ENCODE measurements at regions not wholly inside any gene's neighbourhood (a gene's known extent, or its start where the extent isn't known, plus 50 kb on each side); places are given as distances from the start of the nearest gene placed in this dataset.
"Not testable (repeated sequence)": the region's sequence is repeated elsewhere in the genome, so short reads cannot be mapped to it uniquely, and the experiment has no call there.

GRCh38 chr3:80898211-80898610, 863.2 kb downstream of the GBE1 start:
- Histone ChIP-seq H3K4me3 (ENCODE audit: low read depth in 2 of 2, low read length in 2 of 2) (no peak overlapping the region), H3K9me3 (ENCODE audit: control insufficient read depth, insufficient read depth, low read depth, low read length) (no peaks in the 10 kb centered on the region), H3K27me3 (ENCODE audit: control insufficient read depth, insufficient read depth, low read length) (no peaks in the 10 kb centered on the region), H3K4me1 (ENCODE audit: control insufficient read depth, insufficient read depth, low read length) (no peaks in the 10 kb centered on the region), H3K36me3 (ENCODE audit: control insufficient read depth, insufficient read depth, low read length) (no peaks in the 10 kb centered on the region), H3K27ac (ENCODE audit: low read length) (no peak overlapping the region)
- DNase-seq (ENCODE audit: low read depth, low spot score) (no peak), ATAC-seq (no peak)
- in situ Hi-C loops (cut with HindIII; ENCODE audit: low pct_unique_long_range_greater_than_20kb, low sequenced_read_pairs) (no loop called here), intact Hi-C loops (cut with micrococcal nuclease; ENCODE audit: unreplicated experiment) (no loop called here)
- TF ChIP-seq TCF7L2 (IDR thresholded peaks at IDR 0.05; ENCODE audit: low read depth, low read length) (no peak), CTCF (IDR thresholded peaks at IDR 0.05) (no peak), SIN3A (IDR thresholded peaks at IDR 0.05; ENCODE audit: borderline replicate concordance, insufficient read depth, low read depth, low read length) (no peak), POLR2AphosphoS5 (IDR thresholded peaks at IDR 0.05; ENCODE audit: low read depth, low read length) (no peak)
- TF ChIP-seq, protein P1, sequence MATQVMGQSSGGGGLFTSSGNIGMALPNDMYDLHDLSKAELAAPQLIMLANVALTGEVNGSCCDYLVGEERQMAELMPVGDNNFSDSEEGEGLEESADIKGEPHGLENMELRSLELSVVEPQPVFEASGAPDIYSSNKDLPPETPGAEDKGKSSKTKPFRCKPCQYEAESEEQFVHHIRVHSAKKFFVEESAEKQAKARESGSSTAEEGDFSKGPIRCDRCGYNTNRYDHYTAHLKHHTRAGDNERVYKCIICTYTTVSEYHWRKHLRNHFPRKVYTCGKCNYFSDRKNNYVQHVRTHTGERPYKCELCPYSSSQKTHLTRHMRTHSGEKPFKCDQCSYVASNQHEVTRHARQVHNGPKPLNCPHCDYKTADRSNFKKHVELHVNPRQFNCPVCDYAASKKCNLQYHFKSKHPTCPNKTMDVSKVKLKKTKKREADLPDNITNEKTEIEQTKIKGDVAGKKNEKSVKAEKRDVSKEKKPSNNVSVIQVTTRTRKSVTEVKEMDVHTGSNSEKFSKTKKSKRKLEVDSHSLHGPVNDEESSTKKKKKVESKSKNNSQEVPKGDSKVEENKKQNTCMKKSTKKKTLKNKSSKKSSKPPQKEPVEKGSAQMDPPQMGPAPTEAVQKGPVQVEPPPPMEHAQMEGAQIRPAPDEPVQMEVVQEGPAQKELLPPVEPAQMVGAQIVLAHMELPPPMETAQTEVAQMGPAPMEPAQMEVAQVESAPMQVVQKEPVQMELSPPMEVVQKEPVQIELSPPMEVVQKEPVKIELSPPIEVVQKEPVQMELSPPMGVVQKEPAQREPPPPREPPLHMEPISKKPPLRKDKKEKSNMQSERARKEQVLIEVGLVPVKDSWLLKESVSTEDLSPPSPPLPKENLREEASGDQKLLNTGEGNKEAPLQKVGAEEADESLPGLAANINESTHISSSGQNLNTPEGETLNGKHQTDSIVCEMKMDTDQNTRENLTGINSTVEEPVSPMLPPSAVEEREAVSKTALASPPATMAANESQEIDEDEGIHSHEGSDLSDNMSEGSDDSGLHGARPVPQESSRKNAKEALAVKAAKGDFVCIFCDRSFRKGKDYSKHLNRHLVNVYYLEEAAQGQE (IDR thresholded peaks at IDR 0.05; ENCODE audit: insufficient read depth in 1 of 2, low read depth in 2 of 2, low read length in 1 of 2), result no peak
- POLR2A ChIA-PET, result no interaction called here
- CTCF ChIA-PET, result no interaction called here
- no TSS peak for BruUV-seq (replicated peaks)

DNA sequence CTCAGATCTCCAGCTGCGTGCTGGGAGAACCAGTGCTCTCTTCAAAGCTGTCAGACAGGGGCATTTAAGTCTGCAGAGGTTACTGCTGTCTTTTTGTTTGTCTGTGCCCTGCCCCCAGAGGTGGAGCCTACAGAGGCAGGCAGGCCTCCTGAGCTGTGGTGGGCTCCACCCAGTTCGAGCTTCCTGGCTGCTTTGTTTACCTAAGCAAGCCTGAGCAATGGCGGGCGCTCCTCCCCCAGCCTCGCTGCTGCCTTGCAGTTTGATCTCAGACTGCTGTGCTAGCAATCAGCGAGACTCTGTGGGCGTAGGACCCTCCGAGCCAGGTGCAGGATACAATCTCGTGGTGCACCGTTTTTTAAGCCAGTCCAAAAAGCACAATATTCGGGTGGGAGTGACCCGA, 864.4 kb downstream of the GBE1 start:
- BruUV-seq (replicated peaks); ATAC-seq; H3K27me3 ChIP-seq (ENCODE audit: control insufficient read depth, insufficient read depth, low read length); DNase-seq (ENCODE audit: low read depth, low spot score); H3K9me3 ChIP-seq (ENCODE audit: control insufficient read depth, insufficient read depth, low read depth, low read length); POLR2A ChIA-PET; intact Hi-C loops (cut with micrococcal nuclease; ENCODE audit: unreplicated experiment); CTCF ChIA-PET; H3K4me3 ChIP-seq (ENCODE audit: low read depth in 2 of 2, low read length in 2 of 2); H3K36me3 ChIP-seq (ENCODE audit: control insufficient read depth, insufficient read depth, low read length); in situ Hi-C loops (cut with HindIII; ENCODE audit: low pct_unique_long_range_greater_than_20kb, low sequenced_read_pairs); H3K27ac ChIP-seq (ENCODE audit: low read length); H3K4me1 ChIP-seq (ENCODE audit: control insufficient read depth, insufficient read depth, low read length): not testable (repeated sequence)

DNA sequence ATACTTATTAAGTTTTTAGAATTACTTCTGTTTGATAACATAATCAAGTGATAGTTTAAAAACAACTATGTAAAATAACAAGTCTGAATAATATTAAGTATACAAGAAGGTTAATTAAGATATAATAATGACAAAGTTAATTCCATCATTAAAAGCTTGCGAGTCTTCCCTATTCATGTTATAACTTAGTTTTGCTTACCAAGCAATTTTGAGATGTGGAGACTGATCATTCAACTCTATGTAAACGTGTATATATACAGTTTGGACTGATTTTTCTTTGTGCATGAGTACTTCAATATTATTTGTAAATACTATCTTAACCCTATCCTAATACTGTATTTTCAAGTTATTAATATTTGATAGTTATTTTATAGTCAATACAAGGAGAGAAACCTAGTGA, 870.9 kb downstream of the GBE1 start:
- ATAC-seq, result no peak
- no peaks in the 10 kb centered on the region for H3K36me3 ChIP-seq (ENCODE audit: control insufficient read depth, insufficient read depth, low read length)
- ChIA-PET CTCF (no interaction called here), POLR2A (no interaction called here)
- no peak overlapping the region for H3K27ac ChIP-seq (ENCODE audit: low read length)
- H3K27me3 ChIP-seq (ENCODE audit: control insufficient read depth, insufficient read depth, low read length), result no peaks in the 10 kb centered on the region
- in situ Hi-C loops (cut with HindIII; ENCODE audit: low pct_unique_long_range_greater_than_20kb, low sequenced_read_pairs), result no loop called here
- no TSS peak for BruUV-seq (replicated peaks)
- no peak overlapping the region for H3K4me3 ChIP-seq (ENCODE audit: low read depth in 2 of 2, low read length in 2 of 2)
- no peak for DNase-seq (ENCODE audit: low read depth, low spot score)
- intact Hi-C loops (cut with micrococcal nuclease; ENCODE audit: unreplicated experiment), result no loop called here
- H3K9me3 ChIP-seq (ENCODE audit: control insufficient read depth, insufficient read depth, low read depth, low read length), result no peaks in the 10 kb centered on the region
- no peaks in the 10 kb centered on the region for H3K4me1 ChIP-seq (ENCODE audit: control insufficient read depth, insufficient read depth, low read length)
- TF ChIP-seq POLR2AphosphoS5 (IDR thresholded peaks at IDR 0.05; ENCODE audit: low read depth, low read length), result no peak
- no peak for TF ChIP-seq CTCF (IDR thresholded peaks at IDR 0.05)
- no peak for TF ChIP-seq SIN3A (IDR thresholded peaks at IDR 0.05; ENCODE audit: borderline replicate concordance, insufficient read depth, low read depth, low read length)
- TF ChIP-seq TCF7L2 (IDR thresholded peaks at IDR 0.05; ENCODE audit: low read depth, low read length), result no peak
- TF ChIP-seq, protein P1 (IDR thresholded peaks at IDR 0.05; ENCODE audit: insufficient read depth in 1 of 2, low read depth in 2 of 2, low read length in 1 of 2), result no peak

Measured in Panc1 (cell line).